ENCODE measurements at regions not wholly inside any gene's neighbourhood (a gene's known extent, or its start where the extent isn't known, plus 50 kb on each side); places are given as distances from the start of the nearest gene placed in this dataset.

DNA sequence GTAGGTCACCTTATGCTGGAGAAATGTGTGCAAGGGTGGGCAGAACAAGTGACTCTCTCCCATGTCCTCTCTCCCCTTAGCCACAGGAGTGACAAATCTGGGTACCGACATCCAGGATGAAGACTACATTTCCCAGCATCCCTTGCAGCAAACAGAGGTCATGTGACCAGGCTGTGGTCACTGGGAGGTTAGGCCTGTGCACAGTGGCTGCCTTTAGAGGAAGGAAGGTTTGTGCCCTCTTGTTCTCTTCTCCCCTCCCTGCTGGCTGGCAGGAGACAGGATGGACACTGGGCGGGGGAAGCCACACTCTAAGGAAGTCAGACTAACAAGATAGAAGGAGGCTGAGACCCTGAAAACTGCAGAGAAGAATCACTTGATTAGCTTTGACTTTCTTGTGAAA, 360.2 kb downstream of the PREX1 start:
- intact Hi-C loops (cut with DNase I), result no loop called here
- no peaks in the 10 kb centered on the region for H3K9me3 ChIP-seq (ENCODE audit: control insufficient read depth in 2 of 3, insufficient read depth in 1 of 3, low read length in 3 of 3)
- H3K27ac ChIP-seq (ENCODE audit: low read depth in 2 of 2, low read length in 2 of 2), result no peak overlapping the region
- DNase-seq, result no peak
- no peak overlapping the region for H3K9ac ChIP-seq (ENCODE audit: low read length in 3 of 3)
- no peak for FAIRE-seq
- TF ChIP-seq, protein P1, sequence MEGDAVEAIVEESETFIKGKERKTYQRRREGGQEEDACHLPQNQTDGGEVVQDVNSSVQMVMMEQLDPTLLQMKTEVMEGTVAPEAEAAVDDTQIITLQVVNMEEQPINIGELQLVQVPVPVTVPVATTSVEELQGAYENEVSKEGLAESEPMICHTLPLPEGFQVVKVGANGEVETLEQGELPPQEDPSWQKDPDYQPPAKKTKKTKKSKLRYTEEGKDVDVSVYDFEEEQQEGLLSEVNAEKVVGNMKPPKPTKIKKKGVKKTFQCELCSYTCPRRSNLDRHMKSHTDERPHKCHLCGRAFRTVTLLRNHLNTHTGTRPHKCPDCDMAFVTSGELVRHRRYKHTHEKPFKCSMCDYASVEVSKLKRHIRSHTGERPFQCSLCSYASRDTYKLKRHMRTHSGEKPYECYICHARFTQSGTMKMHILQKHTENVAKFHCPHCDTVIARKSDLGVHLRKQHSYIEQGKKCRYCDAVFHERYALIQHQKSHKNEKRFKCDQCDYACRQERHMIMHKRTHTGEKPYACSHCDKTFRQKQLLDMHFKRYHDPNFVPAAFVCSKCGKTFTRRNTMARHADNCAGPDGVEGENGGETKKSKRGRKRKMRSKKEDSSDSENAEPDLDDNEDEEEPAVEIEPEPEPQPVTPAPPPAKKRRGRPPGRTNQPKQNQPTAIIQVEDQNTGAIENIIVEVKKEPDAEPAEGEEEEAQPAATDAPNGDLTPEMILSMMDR (IDR thresholded peaks at IDR 0.05; ENCODE audit: borderline replicate concordance, extremely low read depth, insufficient read depth), result no peak
- H3K27me3 ChIP-seq (ENCODE audit: control insufficient read depth, insufficient read depth, low read length), result no peaks in the 10 kb centered on the region
- H3K4me3 ChIP-seq (ENCODE audit: low read length in 3 of 3), result no peak overlapping the region
- no peaks in the 10 kb centered on the region for H3K36me3 ChIP-seq (ENCODE audit: control insufficient read depth in 2 of 3, insufficient read depth in 3 of 3, low read length in 3 of 3)
- no peaks in the 10 kb centered on the region for H3K4me1 ChIP-seq (ENCODE audit: control insufficient read depth in 2 of 3, insufficient read depth in 2 of 3, low read depth in 1 of 3, low read length in 3 of 3)

DNA sequence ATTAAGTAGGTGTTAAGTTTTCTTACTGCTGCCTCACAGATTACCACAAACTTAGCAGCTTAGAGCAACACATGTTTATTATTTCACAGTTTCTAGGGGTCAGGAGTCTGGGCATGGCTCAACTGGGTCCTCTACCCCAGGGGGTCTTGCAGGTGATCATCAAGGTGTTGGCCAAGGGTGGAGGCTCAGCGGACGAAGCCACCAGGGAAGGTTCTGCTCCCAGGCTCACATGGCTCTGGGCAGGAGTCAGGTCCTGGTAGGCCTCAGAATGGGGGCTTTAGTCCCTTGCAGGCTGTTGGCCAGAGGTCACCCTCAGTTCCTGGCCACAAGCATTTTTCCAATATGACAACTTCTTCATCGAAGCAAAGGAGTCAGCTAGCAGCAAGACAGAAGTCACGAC, 362.5 kb downstream of the PREX1 start:
- no peak for DNase-seq
- intact Hi-C loops (cut with DNase I), result no loop called here
- no peak for FAIRE-seq
- Histone ChIP-seq H3K9me3 (ENCODE audit: control insufficient read depth in 2 of 3, insufficient read depth in 1 of 3, low read length in 3 of 3) (no peaks in the 10 kb centered on the region), H3K9ac (ENCODE audit: low read length in 3 of 3) (no peak overlapping the region), H3K27me3 (ENCODE audit: control insufficient read depth, insufficient read depth, low read length) (no peaks in the 10 kb centered on the region), H3K27ac (ENCODE audit: low read depth in 2 of 2, low read length in 2 of 2) (no peak overlapping the region), H3K4me1 (ENCODE audit: control insufficient read depth in 2 of 3, insufficient read depth in 2 of 3, low read depth in 1 of 3, low read length in 3 of 3) (no peaks in the 10 kb centered on the region), H3K36me3 (ENCODE audit: control insufficient read depth in 2 of 3, insufficient read depth in 3 of 3, low read length in 3 of 3) (no peaks in the 10 kb centered on the region), H3K4me3 (ENCODE audit: low read length in 3 of 3) (no peak overlapping the region)
- TF ChIP-seq, protein P1 (IDR thresholded peaks at IDR 0.05; ENCODE audit: borderline replicate concordance, extremely low read depth, insufficient read depth), result no peak

GRCh38 chr20:48463916-48464315, 363.9 kb downstream of the PREX1 start:
- Histone ChIP-seq H3K4me1 (ENCODE audit: control insufficient read depth in 2 of 3, insufficient read depth in 2 of 3, low read depth in 1 of 3, low read length in 3 of 3) (no peaks in the 10 kb centered on the region), H3K36me3 (ENCODE audit: control insufficient read depth in 2 of 3, insufficient read depth in 3 of 3, low read length in 3 of 3) (no peaks in the 10 kb centered on the region), H3K27ac (ENCODE audit: low read depth in 2 of 2, low read length in 2 of 2) (no peak overlapping the region), H3K4me3 (ENCODE audit: low read length in 3 of 3) (no peak overlapping the region), H3K9me3 (ENCODE audit: control insufficient read depth in 2 of 3, insufficient read depth in 1 of 3, low read length in 3 of 3) (no peaks in the 10 kb centered on the region), H3K9ac (ENCODE audit: low read length in 3 of 3) (no peak overlapping the region), H3K27me3 (ENCODE audit: control insufficient read depth, insufficient read depth, low read length) (no peaks in the 10 kb centered on the region)
- DNase-seq (peak in 3 of 5 donors; percentile 54 to 69 (median 54)), FAIRE-seq (no peak)
- intact Hi-C loops (cut with DNase I), result no loop called here
- TF ChIP-seq, protein P1 (IDR thresholded peaks at IDR 0.05; ENCODE audit: borderline replicate concordance, extremely low read depth, insufficient read depth), result no peak

GRCh38 chr20:48463096-48463720, 364.6 kb downstream of the PREX1 start:
- H3K27ac ChIP-seq (ENCODE audit: low read depth in 2 of 2, low read length in 2 of 2), result no peak overlapping the region
- no peak overlapping the region for H3K4me3 ChIP-seq (ENCODE audit: low read length in 3 of 3)
- intact Hi-C loops (cut with DNase I), result no loop called here
- TF ChIP-seq, protein P1 (IDR thresholded peaks at IDR 0.05; ENCODE audit: borderline replicate concordance, extremely low read depth, insufficient read depth), result no peak
- no peaks in the 10 kb centered on the region for H3K27me3 ChIP-seq (ENCODE audit: control insufficient read depth, insufficient read depth, low read length)
- no peak for DNase-seq
- no peaks in the 10 kb centered on the region for H3K4me1 ChIP-seq (ENCODE audit: control insufficient read depth in 2 of 3, insufficient read depth in 2 of 3, low read depth in 1 of 3, low read length in 3 of 3)
- no peak for FAIRE-seq
- H3K9me3 ChIP-seq (ENCODE audit: control insufficient read depth in 2 of 3, insufficient read depth in 1 of 3, low read length in 3 of 3), result no peaks in the 10 kb centered on the region
- H3K9ac ChIP-seq (ENCODE audit: low read length in 3 of 3), result no peak overlapping the region
- H3K36me3 ChIP-seq (ENCODE audit: control insufficient read depth in 2 of 3, insufficient read depth in 3 of 3, low read length in 3 of 3), result no peaks in the 10 kb centered on the region
